GM12892 (cell line): ENCODE measurements at regions not wholly inside any gene's neighbourhood (a gene's known extent, or its start where the extent isn't known, plus 50 kb on each side); places are given as distances from the start of the nearest gene placed in this dataset.

Experiments
- POLR2A ChIP-seq: IDR thresholded peaks from 2 replicates; pipeline ENCODE4 v1.6.1; 2011; ENCODE audit warnings: low read depth, low read length, control low read depth
- POLR2AphosphoS5 ChIP-seq: IDR thresholded peaks from 2 replicates; pipeline ENCODE4 v1.6.1; 2011; ENCODE audit warnings: low read depth, low read length, control low read depth

DNA sequence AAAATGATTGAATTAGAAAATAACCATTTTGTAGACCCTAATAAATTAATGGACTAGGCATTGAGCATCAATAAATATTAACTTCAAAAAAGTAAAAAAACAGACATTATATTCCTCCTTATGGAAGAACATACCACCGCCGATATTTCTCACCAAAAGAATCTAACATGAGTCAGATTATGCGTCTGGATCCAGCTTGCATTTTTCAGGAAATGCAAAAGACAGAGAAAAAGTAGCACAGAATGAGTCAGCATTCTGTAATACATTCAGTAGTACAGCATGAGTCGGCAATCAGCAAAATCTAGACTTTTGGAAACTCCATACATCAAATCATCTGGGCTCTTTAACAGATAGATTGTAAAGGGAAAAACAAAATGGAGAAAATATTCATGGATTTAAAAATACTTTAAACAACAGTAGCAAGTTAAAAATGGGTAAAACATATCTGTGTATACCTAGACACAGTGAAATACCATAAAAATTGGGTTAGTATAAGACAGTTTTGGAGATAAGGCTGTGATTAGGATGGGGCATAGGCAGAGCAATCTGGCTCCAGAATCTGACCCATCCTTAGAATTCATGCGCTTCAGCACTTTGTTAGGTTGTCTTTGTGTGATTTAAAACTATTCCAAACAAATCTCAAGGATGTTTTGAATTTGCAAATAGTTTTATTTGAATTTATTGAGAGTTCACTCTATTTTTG, 633.0 kb upstream of the FAM241A start:
- no peak for TF ChIP-seq POLR2A
- no peak for TF ChIP-seq POLR2AphosphoS5
